Hepatocyte (in vitro differentiated cells): ENCODE measurements at regions not wholly inside any gene's neighbourhood (a gene's known extent, or its start where the extent isn't known, plus 50 kb on each side); places are given as distances from the start of the nearest gene placed in this dataset.

Experiments used
- EZH2 ChIP-seq: fragments of 200-600 bp; sonication (generic); IDR thresholded peaks from 2 replicates; pipeline ENCODE4 v1.6.1; 2016; ENCODE audit warnings: antibody characterized with exemption, mild to moderate bottlenecking, borderline replicate concordance
- EZH2phosphoT487 ChIP-seq: fragments of 200-600 bp; sonication (generic); IDR thresholded peaks from one replicate; pipeline ENCODE4 v1.6.1; 2018; ENCODE audit warnings: antibody characterized with exemption, mild to moderate bottlenecking, low read depth, moderate library complexity; ENCODE audit not compliant: unreplicated experiment, severe bottlenecking
- TF ChIP-seq, protein P1 (sequence below): fragments of 200-600 bp; sonication (generic); IDR thresholded peaks from 2 replicates; pipeline ENCODE4 v1.5.1; 2016; ENCODE audit warnings: antibody characterized with exemption, mild to moderate bottlenecking; ENCODE audit not compliant: poor library complexity

DNA sequence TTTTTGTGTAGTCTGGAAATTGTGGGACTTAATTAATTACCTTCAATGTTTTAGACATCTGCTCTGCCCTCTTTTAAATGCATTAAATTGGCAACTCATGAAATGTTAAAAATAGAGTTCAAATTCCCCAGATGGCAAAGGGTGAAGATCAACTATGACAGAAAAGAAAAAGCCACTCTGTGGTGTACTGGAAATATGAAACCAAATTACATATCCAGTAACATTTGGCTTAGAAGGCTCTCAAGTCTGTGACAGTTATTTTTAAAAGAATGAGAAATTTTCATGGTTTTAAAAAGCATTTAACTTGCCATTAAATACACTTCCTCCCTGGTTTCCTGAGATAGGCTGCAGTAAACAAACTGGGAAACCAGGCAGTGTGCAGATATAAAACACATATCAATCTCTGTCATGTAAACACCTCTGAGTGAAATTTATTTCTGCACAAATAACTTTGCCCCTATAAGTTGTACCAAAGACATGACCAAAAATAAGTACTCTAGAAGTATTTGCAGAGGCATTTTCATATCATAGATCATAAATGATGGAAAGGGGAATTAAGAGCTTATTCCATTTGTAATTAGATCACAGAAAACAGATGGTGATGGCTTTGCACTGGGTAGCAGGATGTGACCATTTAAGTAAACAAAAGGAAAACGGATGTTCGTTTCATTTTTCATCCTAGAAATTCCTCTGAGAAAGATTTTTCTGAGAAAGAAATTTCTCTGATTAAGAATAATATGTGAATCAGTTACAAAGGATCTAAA lies 360.1 kb downstream of the SAMD5 start:
- TF ChIP-seq, protein P1, sequence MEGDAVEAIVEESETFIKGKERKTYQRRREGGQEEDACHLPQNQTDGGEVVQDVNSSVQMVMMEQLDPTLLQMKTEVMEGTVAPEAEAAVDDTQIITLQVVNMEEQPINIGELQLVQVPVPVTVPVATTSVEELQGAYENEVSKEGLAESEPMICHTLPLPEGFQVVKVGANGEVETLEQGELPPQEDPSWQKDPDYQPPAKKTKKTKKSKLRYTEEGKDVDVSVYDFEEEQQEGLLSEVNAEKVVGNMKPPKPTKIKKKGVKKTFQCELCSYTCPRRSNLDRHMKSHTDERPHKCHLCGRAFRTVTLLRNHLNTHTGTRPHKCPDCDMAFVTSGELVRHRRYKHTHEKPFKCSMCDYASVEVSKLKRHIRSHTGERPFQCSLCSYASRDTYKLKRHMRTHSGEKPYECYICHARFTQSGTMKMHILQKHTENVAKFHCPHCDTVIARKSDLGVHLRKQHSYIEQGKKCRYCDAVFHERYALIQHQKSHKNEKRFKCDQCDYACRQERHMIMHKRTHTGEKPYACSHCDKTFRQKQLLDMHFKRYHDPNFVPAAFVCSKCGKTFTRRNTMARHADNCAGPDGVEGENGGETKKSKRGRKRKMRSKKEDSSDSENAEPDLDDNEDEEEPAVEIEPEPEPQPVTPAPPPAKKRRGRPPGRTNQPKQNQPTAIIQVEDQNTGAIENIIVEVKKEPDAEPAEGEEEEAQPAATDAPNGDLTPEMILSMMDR = no peak
- TF ChIP-seq EZH2 = no peak
- TF ChIP-seq EZH2phosphoT487 = no peak
